ENCODE measurements at regions not wholly inside any gene's neighbourhood (a gene's known extent, or its start where the extent isn't known, plus 50 kb on each side); places are given as distances from the start of the nearest gene placed in this dataset.

DNA sequence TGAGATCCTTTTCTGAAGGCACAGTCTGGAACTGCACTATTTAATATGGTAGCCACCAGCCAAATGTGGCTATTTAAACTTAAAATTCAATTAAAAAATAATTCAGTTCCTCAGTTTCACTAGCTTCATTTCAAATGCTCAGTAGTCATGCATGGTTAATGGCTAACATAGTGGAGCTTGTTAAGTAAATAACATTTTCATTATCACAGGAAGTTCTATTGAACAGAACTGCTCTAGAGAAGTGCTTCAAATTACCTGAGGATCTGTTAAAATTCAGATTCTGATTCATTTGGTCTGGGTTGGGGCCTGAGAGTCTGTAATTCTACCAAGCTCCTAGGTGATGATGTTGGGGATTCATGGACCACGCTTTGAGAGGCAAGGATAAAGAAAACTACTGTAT, 109.6 kb upstream of the THRB start:
- Mint-ChIP-seq H3K27me3 (ENCODE audit: insufficient read depth) (no peaks in the 10 kb centered on the region), H3K9me3 (no peaks in the 10 kb centered on the region), H3K4me3 (no peak overlapping the region), H3K4me1 (ENCODE audit: low read depth) (no peaks in the 10 kb centered on the region), H3K27ac (no peak overlapping the region), H3K36me3 (ENCODE audit: low read depth) (no peaks in the 10 kb centered on the region)
- no peak for DNase-seq (ENCODE audit: low spot score)
- intact Hi-C loops (cut with micrococcal nuclease) = no loop called here

DNA sequence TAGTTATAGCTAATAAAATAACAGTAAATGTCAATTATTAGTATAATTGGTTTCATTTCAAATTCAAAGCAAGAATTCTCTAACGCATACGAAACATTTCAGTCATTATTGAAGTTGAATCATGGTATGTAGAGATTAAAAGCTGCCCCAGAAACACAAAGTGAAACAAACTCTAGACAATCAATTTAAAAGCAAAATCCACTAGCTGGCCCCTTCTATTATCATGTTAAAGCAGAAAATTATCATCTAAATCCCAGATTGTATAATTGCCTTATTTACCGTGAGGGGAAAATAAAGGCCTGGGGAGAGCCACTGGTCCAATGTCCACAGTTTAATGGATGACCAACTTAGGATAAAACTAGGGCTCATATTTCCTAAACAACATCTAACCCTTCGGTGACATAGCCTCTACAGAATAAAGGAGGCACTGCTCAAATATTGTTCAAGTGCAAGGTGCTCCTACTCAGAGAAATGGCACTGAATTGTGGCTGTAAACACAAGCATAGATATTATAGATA, 110.9 kb upstream of the THRB start:
- Mint-ChIP-seq H3K27ac (no peak overlapping the region), H3K27me3 (ENCODE audit: insufficient read depth) (no peaks in the 10 kb centered on the region), H3K36me3 (ENCODE audit: low read depth) (no peaks in the 10 kb centered on the region), H3K4me1 (ENCODE audit: low read depth) (no peaks in the 10 kb centered on the region), H3K4me3 (no peak overlapping the region), H3K9me3 (no peaks in the 10 kb centered on the region)
- intact Hi-C loops (cut with micrococcal nuclease) = no loop called here
- DNase-seq (ENCODE audit: low spot score) = no peak

DNA sequence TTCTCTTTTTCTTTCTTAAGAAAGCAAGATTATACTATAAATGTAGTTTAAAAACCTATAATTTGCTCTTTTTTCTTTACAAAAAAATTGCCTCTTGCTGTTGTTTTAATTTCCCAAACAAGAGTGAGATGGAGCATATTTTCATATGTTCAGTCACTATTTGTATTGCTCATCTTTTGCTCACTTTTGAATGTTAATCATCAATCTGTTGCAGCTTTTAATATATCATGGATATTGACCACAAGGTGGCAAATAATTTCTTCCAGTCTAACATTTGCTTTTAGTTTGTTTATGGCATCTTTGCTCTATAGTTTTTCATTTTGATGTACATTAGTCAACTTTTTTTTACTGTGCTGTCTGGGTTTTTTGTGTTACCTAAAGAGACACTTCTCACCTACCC, 112.6 kb upstream of the THRB start:
- Mint-ChIP-seq H3K4me3 (no peak overlapping the region), H3K27me3 (ENCODE audit: insufficient read depth) (no peaks in the 10 kb centered on the region), H3K9me3 (no peaks in the 10 kb centered on the region), H3K36me3 (ENCODE audit: low read depth) (no peaks in the 10 kb centered on the region), H3K27ac (no peak overlapping the region), H3K4me1 (ENCODE audit: low read depth) (no peaks in the 10 kb centered on the region)
- DNase-seq (ENCODE audit: low spot score) = no peak
- intact Hi-C loops (cut with micrococcal nuclease) = no loop called here

DNA sequence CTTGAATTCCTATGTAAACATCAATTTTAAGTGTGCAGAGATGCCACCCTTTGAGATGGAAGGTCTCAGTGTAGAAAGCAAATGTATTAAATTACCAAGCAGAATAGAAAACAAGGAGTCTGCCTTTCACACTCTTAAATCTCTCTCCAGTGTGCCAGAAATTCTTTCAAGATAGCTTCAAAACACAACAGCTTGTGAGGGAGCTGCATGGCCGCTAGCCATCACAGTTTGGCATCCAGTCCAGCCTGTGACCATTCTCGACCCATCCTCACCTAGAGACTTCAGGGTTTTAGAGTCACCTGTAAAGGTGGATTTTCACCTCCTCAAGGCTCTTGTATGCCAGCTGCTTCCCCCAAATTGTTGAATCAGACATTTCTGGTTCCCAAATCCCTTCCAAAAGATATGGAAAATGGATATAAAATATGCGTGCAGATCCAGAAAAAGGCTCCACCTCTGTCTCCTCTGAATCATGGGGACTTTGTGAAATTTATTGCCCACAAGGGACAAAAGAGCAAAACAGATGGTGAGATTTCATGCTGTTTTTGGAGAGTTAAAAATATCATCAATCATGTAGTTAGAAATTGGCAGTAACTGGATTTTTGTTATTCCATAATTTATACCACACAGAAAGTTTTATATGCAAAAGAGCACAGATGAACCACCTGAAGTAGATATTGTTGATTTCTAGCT, 114.2 kb upstream of the THRB start:
- no peak for DNase-seq (ENCODE audit: low spot score)
- intact Hi-C loops (cut with micrococcal nuclease) = no loop called here
- Mint-ChIP-seq H3K27ac (no peak overlapping the region), H3K4me3 (no peak overlapping the region), H3K36me3 (ENCODE audit: low read depth) (no peaks in the 10 kb centered on the region), H3K9me3 (no peaks in the 10 kb centered on the region), H3K4me1 (ENCODE audit: low read depth) (no peaks in the 10 kb centered on the region), H3K27me3 (ENCODE audit: insufficient read depth) (no peaks in the 10 kb centered on the region)

DNA sequence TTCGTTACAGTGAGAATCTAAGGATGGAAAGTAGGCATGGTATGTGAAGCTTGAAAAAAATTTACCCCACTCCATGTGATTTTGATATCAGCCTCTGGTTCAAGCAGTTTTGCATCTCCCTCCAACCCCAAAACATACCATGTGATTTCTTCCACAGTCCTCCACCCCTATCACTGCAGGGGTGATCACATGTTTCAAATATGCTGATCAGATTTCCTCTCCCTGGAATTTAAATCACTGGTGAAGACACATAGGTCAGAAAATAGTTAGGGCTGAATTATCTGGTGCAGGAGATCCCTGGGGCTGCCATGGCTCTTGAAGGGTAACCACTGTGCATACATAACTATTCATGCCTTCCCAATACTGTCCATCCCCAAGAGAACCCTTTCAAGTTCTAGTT, 119.7 kb upstream of the THRB start:
- intact Hi-C loops (cut with micrococcal nuclease) = no loop called here
- DNase-seq (ENCODE audit: low spot score) = no peak
- H3K4me3 Mint-ChIP-seq = no peak overlapping the region
- H3K27ac Mint-ChIP-seq = no peak overlapping the region
- H3K27me3 Mint-ChIP-seq (ENCODE audit: insufficient read depth) = no peaks in the 10 kb centered on the region
- H3K36me3 Mint-ChIP-seq (ENCODE audit: low read depth) = no peaks in the 10 kb centered on the region
- H3K9me3 Mint-ChIP-seq = no peaks in the 10 kb centered on the region
- no peaks in the 10 kb centered on the region for H3K4me1 Mint-ChIP-seq (ENCODE audit: low read depth)

DNA sequence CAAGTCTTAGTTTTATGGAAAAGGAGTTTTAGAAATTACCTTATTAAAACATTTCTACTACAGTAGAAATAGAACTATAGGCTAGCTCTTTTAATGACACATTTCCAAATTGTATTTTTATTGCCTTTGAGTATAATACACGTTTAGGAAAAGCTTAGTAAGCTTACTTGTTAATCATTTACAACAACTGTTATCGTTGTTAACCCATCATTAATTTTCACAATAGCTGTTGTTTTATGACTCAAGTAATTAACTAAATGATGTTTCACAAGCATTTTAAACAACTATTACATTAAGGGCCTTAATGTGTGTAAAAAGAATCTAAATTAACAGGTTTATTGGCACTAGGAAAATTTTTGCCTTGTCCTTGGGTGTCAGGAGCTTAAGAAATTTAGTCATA, 120.5 kb upstream of the THRB start:
- H3K36me3 Mint-ChIP-seq (ENCODE audit: low read depth) = no peaks in the 10 kb centered on the region
- H3K27ac Mint-ChIP-seq = no peak overlapping the region
- DNase-seq (ENCODE audit: low spot score) = no peak
- H3K4me3 Mint-ChIP-seq = no peak overlapping the region
- intact Hi-C loops (cut with micrococcal nuclease) = no loop called here
- no peaks in the 10 kb centered on the region for H3K4me1 Mint-ChIP-seq (ENCODE audit: low read depth)
- H3K9me3 Mint-ChIP-seq = no peaks in the 10 kb centered on the region
- no peaks in the 10 kb centered on the region for H3K27me3 Mint-ChIP-seq (ENCODE audit: insufficient read depth)

DNA sequence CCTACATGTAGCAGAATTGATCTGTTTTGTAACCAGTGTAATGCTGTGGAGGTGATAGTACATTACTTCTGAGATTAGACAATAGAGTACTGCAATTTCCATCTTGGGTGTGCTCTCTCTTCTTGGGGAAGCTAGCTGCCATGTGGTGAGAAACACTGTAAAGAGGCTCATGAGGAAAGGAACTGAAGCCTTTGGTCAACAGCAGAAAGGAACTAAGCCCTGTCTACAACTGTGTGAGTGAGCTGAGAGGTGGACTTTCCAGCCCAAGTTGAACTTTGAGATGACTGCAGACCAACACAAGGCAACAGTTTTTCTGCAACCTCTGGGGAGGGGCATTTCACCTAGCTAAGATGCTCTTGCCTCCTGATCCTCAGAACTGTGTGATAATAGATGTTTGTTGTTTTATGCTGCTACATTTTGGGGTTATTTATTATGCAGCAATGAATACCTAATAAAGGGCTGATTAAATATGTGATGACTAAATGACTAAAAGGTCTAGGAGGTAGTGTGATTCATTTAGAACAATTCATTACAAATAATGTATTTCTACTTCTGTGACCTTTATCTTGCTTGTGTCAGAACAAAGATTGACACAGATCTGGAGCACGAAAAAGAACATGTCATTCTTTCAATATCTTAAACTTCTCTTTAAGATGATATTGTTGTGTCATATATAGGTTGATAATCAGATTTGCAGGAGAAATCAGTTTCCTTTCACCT, 121.6 kb upstream of the THRB start:
- no peaks in the 10 kb centered on the region for H3K9me3 Mint-ChIP-seq
- intact Hi-C loops (cut with micrococcal nuclease) = no loop called here
- no peaks in the 10 kb centered on the region for H3K27me3 Mint-ChIP-seq (ENCODE audit: insufficient read depth)
- H3K4me3 Mint-ChIP-seq = no peak overlapping the region
- no peak for DNase-seq (ENCODE audit: low spot score)
- H3K4me1 Mint-ChIP-seq (ENCODE audit: low read depth) = no peaks in the 10 kb centered on the region
- H3K36me3 Mint-ChIP-seq (ENCODE audit: low read depth) = no peaks in the 10 kb centered on the region
- no peak overlapping the region for H3K27ac Mint-ChIP-seq

DNA sequence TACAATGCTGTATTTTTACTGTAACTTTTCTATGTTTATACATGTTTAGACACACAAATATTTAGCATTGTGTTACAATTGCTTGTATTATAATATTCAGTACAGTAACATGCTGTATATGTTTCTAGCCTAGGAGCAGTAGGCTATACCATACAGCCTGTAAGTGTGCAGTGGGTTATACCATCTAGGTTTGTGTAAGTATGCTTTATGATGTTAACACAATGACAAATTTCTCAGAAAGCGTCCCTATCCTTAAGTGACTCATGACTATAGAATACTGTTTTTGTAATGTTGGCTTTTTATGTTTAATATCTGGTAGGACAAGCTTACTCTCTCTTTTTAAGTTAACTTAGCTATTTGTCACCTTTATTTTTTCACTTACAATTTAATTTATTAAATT, 127.5 kb upstream of the THRB start:
- Mint-ChIP-seq H3K4me1 (ENCODE audit: low read depth) (no peaks in the 10 kb centered on the region), H3K9me3 (no peaks in the 10 kb centered on the region), H3K27ac (no peak overlapping the region), H3K4me3 (no peak overlapping the region), H3K36me3 (ENCODE audit: low read depth) (no peaks in the 10 kb centered on the region), H3K27me3 (ENCODE audit: insufficient read depth) (no peaks in the 10 kb centered on the region)
- DNase-seq (ENCODE audit: low spot score) = no peak
- intact Hi-C loops (cut with micrococcal nuclease) = no loop called here

DNA sequence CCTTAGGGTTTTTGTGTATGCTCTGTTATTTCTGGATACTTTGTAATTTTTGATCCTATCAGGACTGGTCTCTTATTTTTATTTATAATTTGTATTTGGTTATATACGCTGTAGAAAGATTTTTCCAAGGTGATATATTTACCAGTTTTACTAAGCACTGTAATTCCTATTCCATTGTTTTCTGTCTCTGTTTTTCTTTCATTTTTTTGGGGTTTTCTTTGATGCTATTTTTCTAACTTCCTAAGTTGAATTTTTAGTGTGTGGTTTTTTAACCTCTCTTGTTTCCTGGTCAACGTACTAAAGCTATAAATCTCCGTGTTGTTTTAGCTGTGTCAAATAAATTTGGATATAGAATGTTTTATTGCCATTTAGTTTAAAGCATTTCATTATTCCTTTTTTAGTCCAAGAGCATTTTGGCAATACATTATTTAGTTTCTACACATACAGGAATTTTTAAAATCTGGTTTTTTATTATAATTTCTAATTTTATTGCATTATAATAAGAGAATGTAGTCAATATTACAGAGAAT, 128.1 kb upstream of the THRB start:
- H3K4me3 Mint-ChIP-seq = no peak overlapping the region
- no peaks in the 10 kb centered on the region for H3K4me1 Mint-ChIP-seq (ENCODE audit: low read depth)
- H3K9me3 Mint-ChIP-seq = no peaks in the 10 kb centered on the region
- H3K36me3 Mint-ChIP-seq (ENCODE audit: low read depth) = no peaks in the 10 kb centered on the region
- no peak for DNase-seq (ENCODE audit: low spot score)
- H3K27me3 Mint-ChIP-seq (ENCODE audit: insufficient read depth) = no peaks in the 10 kb centered on the region
- no peak overlapping the region for H3K27ac Mint-ChIP-seq
- intact Hi-C loops (cut with micrococcal nuclease) = no loop called here

DNA sequence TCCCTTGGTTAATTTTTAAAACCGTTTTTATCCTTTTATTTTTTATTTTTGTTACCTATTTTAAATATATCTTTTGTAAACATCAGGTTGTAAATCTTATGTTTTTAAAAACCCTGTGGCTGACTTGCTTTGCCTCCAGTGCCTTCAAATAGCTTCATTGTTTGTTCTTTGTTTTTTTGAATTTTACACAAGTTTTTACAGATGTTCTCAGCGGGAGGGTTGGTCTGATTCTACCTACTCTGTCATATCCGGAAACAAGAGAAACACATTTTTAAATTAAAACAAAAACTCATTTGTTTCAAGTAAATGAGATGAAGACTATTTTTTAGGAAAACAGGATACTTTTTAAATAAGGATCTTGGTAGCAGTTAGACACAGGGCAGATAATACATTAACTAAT, 129.0 kb upstream of the THRB start:
- Mint-ChIP-seq H3K36me3 (ENCODE audit: low read depth) (no peaks in the 10 kb centered on the region), H3K4me3 (no peak overlapping the region), H3K9me3 (no peaks in the 10 kb centered on the region), H3K27me3 (ENCODE audit: insufficient read depth) (no peaks in the 10 kb centered on the region), H3K27ac (no peak overlapping the region), H3K4me1 (ENCODE audit: low read depth) (no peaks in the 10 kb centered on the region)
- no peak for DNase-seq (ENCODE audit: low spot score)
- intact Hi-C loops (cut with micrococcal nuclease) = no loop called here

DNA sequence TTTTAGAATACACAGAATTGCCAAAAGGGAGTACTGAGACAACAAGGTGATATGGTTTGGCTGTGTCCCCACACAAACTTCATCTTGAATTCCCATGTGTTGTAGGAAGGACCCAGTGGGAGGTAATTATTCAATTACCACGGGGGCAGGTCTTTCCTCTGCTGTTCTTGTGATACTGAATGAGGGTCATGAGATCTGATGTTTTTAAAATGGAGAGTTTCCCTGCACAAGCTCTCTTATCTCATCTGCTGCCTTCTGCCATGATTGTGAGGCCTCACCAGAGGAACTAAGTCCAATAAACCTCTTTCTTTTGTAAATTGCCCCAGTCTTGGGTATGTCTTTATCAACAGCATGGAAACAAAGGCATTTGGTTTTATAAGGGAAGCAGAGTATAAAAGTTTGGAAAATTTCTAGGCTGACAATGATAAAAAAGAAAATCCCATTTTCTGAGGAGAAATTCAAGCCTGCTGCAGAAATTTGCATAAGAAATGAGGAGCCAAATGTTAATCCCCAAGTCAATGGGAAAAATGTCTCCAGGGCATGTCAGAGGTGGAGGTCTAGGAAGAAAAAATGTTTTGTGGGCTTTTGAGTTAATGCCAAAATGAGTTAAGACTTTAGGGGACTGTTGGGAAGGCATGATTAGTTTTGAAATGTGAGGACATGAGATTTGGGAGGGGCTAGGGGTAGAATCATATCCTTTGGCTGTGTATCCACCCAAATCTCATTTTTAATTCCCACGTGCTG, 130.5 kb upstream of the THRB start:
- intact Hi-C loops (cut with micrococcal nuclease) = no loop called here
- DNase-seq (ENCODE audit: low spot score) = no peak

DNA sequence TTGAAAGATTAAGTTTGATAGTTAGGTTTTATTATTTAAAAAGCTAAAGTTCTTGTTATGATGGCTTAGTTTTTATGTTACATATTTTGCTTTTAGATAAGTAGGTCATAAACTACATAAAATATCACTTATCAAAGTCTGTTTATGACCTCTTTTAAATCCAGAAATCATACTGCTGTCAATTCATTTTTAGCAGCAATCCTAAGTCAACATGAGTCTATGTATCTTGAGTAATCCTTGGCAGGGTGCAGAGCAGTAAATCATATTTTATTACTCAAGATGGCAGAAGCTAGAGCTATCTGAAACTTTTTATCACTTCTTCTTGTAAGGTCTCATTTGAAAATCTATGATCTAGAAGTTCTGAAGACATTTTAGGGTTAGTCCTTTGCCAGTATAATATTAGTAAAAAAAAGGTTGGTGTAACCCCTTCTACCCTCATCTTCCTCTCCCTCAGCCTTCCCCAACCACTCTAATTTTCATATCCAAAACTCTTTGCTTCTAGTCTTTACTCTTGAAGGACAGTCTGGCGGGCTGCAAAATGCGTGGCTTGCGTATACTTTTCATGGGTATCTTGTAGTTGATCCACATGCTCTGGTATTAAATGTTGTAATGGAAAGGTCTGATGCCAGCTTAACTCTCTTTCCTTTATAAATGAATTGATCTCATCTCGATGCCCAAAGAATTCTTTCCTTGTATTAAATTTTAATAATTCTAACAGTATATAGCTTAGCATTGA, 134.0 kb upstream of the THRB start:
- Mint-ChIP-seq H3K4me1 (ENCODE audit: low read depth) (no peaks in the 10 kb centered on the region), H3K27me3 (ENCODE audit: insufficient read depth) (no peaks in the 10 kb centered on the region), H3K4me3 (no peak overlapping the region), H3K9me3 (no peaks in the 10 kb centered on the region), H3K36me3 (ENCODE audit: low read depth) (no peaks in the 10 kb centered on the region), H3K27ac (no peak overlapping the region)
- intact Hi-C loops (cut with micrococcal nuclease) = no loop called here
- no peak for DNase-seq (ENCODE audit: low spot score)

More for the DNA sequence above, 130.5 kb upstream of the THRB start:
- no peak overlapping the region for H3K27ac Mint-ChIP-seq
- no peaks in the 10 kb centered on the region for H3K4me1 Mint-ChIP-seq (ENCODE audit: low read depth)
- H3K9me3 Mint-ChIP-seq = no peaks in the 10 kb centered on the region
- H3K4me3 Mint-ChIP-seq = no peak overlapping the region
- H3K36me3 Mint-ChIP-seq (ENCODE audit: low read depth) = no peaks in the 10 kb centered on the region
- no peaks in the 10 kb centered on the region for H3K27me3 Mint-ChIP-seq (ENCODE audit: insufficient read depth)

Data from activated T-helper 1 cell treated with anti-CD3 and anti-CD28 coated beads, Interleukin-12 subunit alpha, Interleukin-12 subunit beta, Interleukin-2, Interleukin-4 antibody, amounts not matched to agents 30 ng/mL and 10 ng/mL and 1 ng/mL, durations not matched to agents 14 hours and 24 hours and 36 hours (primary cell).